ENCODE measurements at regions not wholly inside any gene's neighbourhood (a gene's known extent, or its start where the extent isn't known, plus 50 kb on each side); places are given as distances from the start of the nearest gene placed in this dataset.

- no peak for TF ChIP-seq CTCF (IDR thresholded peaks at IDR 0.05 in 4 of 5, conservative IDR thresholded peaks at IDR 0.05 in 1 of 5)
- TF ChIP-seq POLR2A (IDR thresholded peaks at IDR 0.05) = no peak
Measured at GRCh38 chr1:2927393-2928360, 93.6 kb upstream of the ACTRT2 start.

All from gastrocnemius medialis (tissue), 4 donors.